ENCODE measurements at regions not wholly inside any gene's neighbourhood (a gene's known extent, or its start where the extent isn't known, plus 50 kb on each side); places are given as distances from the start of the nearest gene placed in this dataset.
"Not testable (repeated sequence)": the region's sequence is repeated elsewhere in the genome, so short reads cannot be mapped to it uniquely, and the experiment has no call there.

- ChIA-PET CTCF (no interaction called here), POLR2A (no interaction called here)
- no peak for DNase-seq (ENCODE audit: extremely low spot score)
- no peak for TF ChIP-seq CTCF (IDR thresholded peaks at IDR 0.05; ENCODE audit: control extremely low read depth, extremely low read depth, low read depth, missing control alignments)
Measured at GRCh38 chr2:83970217-83970929, 488.7 kb downstream of the SUCLG1 start.

GRCh38 chr2:83969085-83969484 is 490.0 kb downstream of the SUCLG1 start:
- no peak for DNase-seq (ENCODE audit: extremely low spot score)
- ChIA-PET CTCF (no interaction called here), POLR2A (no interaction called here)
- no peak for TF ChIP-seq CTCF (IDR thresholded peaks at IDR 0.05; ENCODE audit: control extremely low read depth, extremely low read depth, low read depth, missing control alignments)

- DNase-seq (ENCODE audit: extremely low spot score) = no peak
- no peak for TF ChIP-seq CTCF (IDR thresholded peaks at IDR 0.05; ENCODE audit: control extremely low read depth, extremely low read depth, low read depth, missing control alignments)
- POLR2A ChIA-PET = no interaction called here
- CTCF ChIA-PET = no interaction called here
Measured at GRCh38 chr2:83967854-83968253, 491.2 kb downstream of the SUCLG1 start.

GRCh38 chr2:83966946-83967345 is 492.1 kb downstream of the SUCLG1 start:
- CTCF ChIA-PET; POLR2A ChIA-PET; DNase-seq (ENCODE audit: extremely low spot score): not testable (repeated sequence)

GRCh38 chr2:83961512-83961911 is 497.6 kb downstream of the SUCLG1 start:
- ChIA-PET POLR2A (no interaction called here), CTCF (no interaction called here)
- TF ChIP-seq CTCF (IDR thresholded peaks at IDR 0.05; ENCODE audit: control extremely low read depth, extremely low read depth, low read depth, missing control alignments) = no peak
- no peak for DNase-seq (ENCODE audit: extremely low spot score)

- CTCF ChIA-PET = interaction anchor here (0.7 to 1.3 kb wide), 2 partner anchors 11 to 19 kb away, joined by 3 read pairs; no protein-coding TSS in a partner anchor
- TF ChIP-seq CTCF (IDR thresholded peaks at IDR 0.05; ENCODE audit: control extremely low read depth, extremely low read depth, low read depth, missing control alignments) = no peak
- no peak for DNase-seq (ENCODE audit: extremely low spot score)
- POLR2A ChIA-PET = no interaction called here
Measured at GRCh38 chr2:83960371-83960770, 498.7 kb downstream of the SUCLG1 start.

- POLR2A ChIA-PET = no interaction called here
- CTCF ChIA-PET = no interaction called here
- TF ChIP-seq CTCF (IDR thresholded peaks at IDR 0.05; ENCODE audit: control extremely low read depth, extremely low read depth, low read depth, missing control alignments) = no peak
- no peak for DNase-seq (ENCODE audit: extremely low spot score)
Measured at GRCh38 chr2:83959266-83959665, 499.8 kb downstream of the SUCLG1 start.
